Mesenchymal stem cell (in vitro differentiated cells and primary cell): ENCODE measurements at regions not wholly inside any gene's neighbourhood (a gene's known extent, or its start where the extent isn't known, plus 50 kb on each side); places are given as distances from the start of the nearest gene placed in this dataset.

Source experiments
- DNase-seq: peaks from one replicate; pipeline ENCODE4 v3.0.0-alpha.2; 2013
- H2AFZ ChIP-seq: one replicate; pipeline ENCODE4 v1.6.1; 2013; ENCODE audit warnings: low read depth, mild to moderate bottlenecking, control low read depth, inconsistent platforms, low read length, moderate library complexity
- H2AK5ac ChIP-seq: 2 replicates; pipeline ENCODE4 v1.6.1; 2013; ENCODE audit warnings: low read length, moderate library complexity, mild to moderate bottlenecking, inconsistent platforms; ENCODE audit not compliant: severe bottlenecking
- H2BK120ac ChIP-seq: one replicate; pipeline ENCODE4 v1.6.1; 2013; ENCODE audit warnings: low read depth, mild to moderate bottlenecking, inconsistent platforms, low read length, moderate library complexity
- H2BK12ac ChIP-seq, 2 experiments: one replicate each; pipeline ENCODE4 v1.6.1; 2013; ENCODE audit warnings: inconsistent platforms in 2 of 2, low read length in 2 of 2, mild to moderate bottlenecking in 2 of 2, moderate library complexity in 2 of 2, control low read depth in 1 of 2
- H2BK15ac ChIP-seq: one replicate; pipeline ENCODE4 v1.6.1; 2013; ENCODE audit warnings: mild to moderate bottlenecking, low read depth, inconsistent platforms; ENCODE audit not compliant: poor library complexity, severe bottlenecking
- H2BK5ac ChIP-seq: 2 replicates; pipeline ENCODE4 v1.6.1; 2013; ENCODE audit warnings: low read depth, mild to moderate bottlenecking, low read length, control low read depth, inconsistent platforms; ENCODE audit not compliant: poor library complexity, severe bottlenecking
- H3K14ac ChIP-seq, 2 experiments: one replicate each; pipeline ENCODE4 v1.6.1; 2013; ENCODE audit warnings: inconsistent platforms in 2 of 2, low read length in 2 of 2, control low read depth in 1 of 2, mild to moderate bottlenecking in 1 of 2, moderate library complexity in 1 of 2
- H3K18ac ChIP-seq, 2 experiments: one replicate each; pipeline ENCODE4 v1.6.1; 2013; ENCODE audit warnings: inconsistent platforms in 2 of 2, low read length in 2 of 2, control low read depth in 1 of 2, low read depth in 1 of 2, mild to moderate bottlenecking in 1 of 2
- H3K23ac ChIP-seq, 2 experiments: one replicate each; pipeline ENCODE4 v1.6.1; 2013; ENCODE audit warnings: inconsistent platforms in 2 of 2, low read length in 2 of 2, mild to moderate bottlenecking in 2 of 2, moderate library complexity in 2 of 2, control low read depth in 1 of 2
- H3K27ac ChIP-seq: 2 replicates; pipeline ENCODE4 v1.5.1; 2013; ENCODE audit warnings: mild to moderate bottlenecking, moderate library complexity, low read length, control low read depth, inconsistent platforms; ENCODE audit not compliant: poor library complexity, severe bottlenecking
- H3K27me3 ChIP-seq, 2 experiments: 2 replicates each; pipeline versions ENCODE4 v1.6.1 to v1.7.0; 2013; ENCODE audit warnings: low read length in 2 of 2, mild to moderate bottlenecking in 2 of 2, moderate library complexity in 2 of 2, control low read depth in 1 of 2, inconsistent platforms in 1 of 2; ENCODE audit not compliant: control insufficient read depth in 1 of 2, insufficient read depth in 1 of 2
- H3K36me3 ChIP-seq, 2 experiments: 2 replicates each; pipeline versions ENCODE4 v1.6.1 to v1.7.0; 2013; ENCODE audit warnings: low read length in 2 of 2, control low read depth in 1 of 2, inconsistent platforms in 1 of 2, low read depth in 1 of 2, mild to moderate bottlenecking in 1 of 2; ENCODE audit not compliant: insufficient read depth in 2 of 2, control insufficient read depth in 1 of 2
- H3K4ac ChIP-seq, 2 experiments: one replicate each; pipeline ENCODE4 v1.6.1; 2013; ENCODE audit warnings: inconsistent platforms in 2 of 2, low read length in 2 of 2, mild to moderate bottlenecking in 2 of 2, moderate library complexity in 2 of 2, control low read depth in 1 of 2, low read depth in 1 of 2
- H3K4me1 ChIP-seq: 2 replicates; pipeline ENCODE4 v1.6.1; 2013; ENCODE audit warnings: low read depth, low read length, control low read depth; ENCODE audit not compliant: control insufficient read depth, insufficient read depth
- H3K4me2 ChIP-seq: 2 replicates; pipeline ENCODE4 v1.6.1; 2013; ENCODE audit warnings: low read length, mild to moderate bottlenecking, inconsistent platforms; ENCODE audit not compliant: poor library complexity, severe bottlenecking
- H3K4me3 ChIP-seq, 2 experiments: 2 replicates each; pipeline versions ENCODE4 v1.5.1 to v1.7.0; 2013; ENCODE audit warnings: low read length in 2 of 2, mild to moderate bottlenecking in 2 of 2, control low read depth in 1 of 2, low read depth in 1 of 2; ENCODE audit not compliant: insufficient read depth in 1 of 2
- H3K79me1 ChIP-seq: replicated peaks from 2 replicates; pipeline ENCODE4 v1.6.1; 2013; ENCODE audit warnings: mild to moderate bottlenecking, control low read depth, low read length, inconsistent platforms; ENCODE audit not compliant: poor library complexity, severe bottlenecking
- H3K9ac ChIP-seq: 2 replicates; pipeline ENCODE4 v1.7.0; 2013; ENCODE audit warnings: mild to moderate bottlenecking, low read length, moderate library complexity
- H3K9me3 ChIP-seq: 2 replicates; pipeline ENCODE4 v1.7.0; 2013; ENCODE audit warnings: mild to moderate bottlenecking, low read length; ENCODE audit not compliant: control insufficient read depth
- H4K8ac ChIP-seq: one replicate; pipeline ENCODE4 v1.6.1; 2013; ENCODE audit warnings: inconsistent platforms, mild to moderate bottlenecking, low read length, moderate library complexity
- H4K91ac ChIP-seq: one replicate; pipeline ENCODE4 v1.6.1; 2013; ENCODE audit warnings: mild to moderate bottlenecking, low read length, inconsistent platforms
- WGBS: methylation state at CpG from one replicate; pipeline ENCODE4 v1.1.7; 2013; ENCODE audit warnings: mixed read lengths; 5-methylcytosine and 5-hydroxymethylcytosine counted together

- Histone ChIP-seq H3K27ac (no peak overlapping the region), H2AK5ac (no peak overlapping the region), H2BK120ac (no peak overlapping the region), H3K27me3 (no peaks in the 10 kb centered on the region), H3K79me1 (no peaks in the 10 kb centered on the region), H3K18ac (no peak overlapping the region), H3K14ac (no peak overlapping the region), H3K36me3 (no peaks in the 10 kb centered on the region), H3K23ac (no peak overlapping the region), H3K9me3 (no peaks in the 10 kb centered on the region), H3K4me1 (no peaks in the 10 kb centered on the region), H4K8ac (no peak overlapping the region), H2BK12ac (no peak overlapping the region), H3K4me3 (no peak overlapping the region), H3K4me2 (no peak overlapping the region), H3K4ac (no peak overlapping the region), H2BK5ac (no peak overlapping the region), H3K9ac (no peak overlapping the region), H2AFZ (no peak overlapping the region), H4K91ac (no peak overlapping the region), H2BK15ac (no peak overlapping the region)
- WGBS = no CpG with 5 or more reads among the region's 2 CpGs
- no peak for DNase-seq
Measured at GRCh38 chr14:78018283-78018682, 151.9 kb upstream of the NRXN3 start.

DNA sequence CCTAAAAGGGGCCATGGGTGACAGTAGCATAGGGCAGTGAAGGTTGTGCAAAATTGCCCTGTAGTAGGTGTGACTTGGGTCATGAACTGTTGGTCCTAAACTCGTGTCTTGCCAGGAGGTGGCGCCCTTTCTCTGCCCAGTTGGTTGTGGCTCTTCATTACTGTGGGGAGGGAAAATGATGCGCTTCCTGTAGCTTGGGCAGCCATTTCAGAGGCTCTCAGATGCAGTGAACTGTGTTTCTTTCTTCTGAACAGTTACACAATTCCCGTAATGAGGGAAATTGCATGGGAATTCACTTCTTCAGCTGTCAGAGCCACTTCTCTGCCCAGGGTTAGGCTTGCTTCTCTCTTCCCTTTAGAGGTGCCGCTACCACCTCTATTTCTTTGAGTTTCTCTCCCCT is 148.1 kb upstream of the NRXN3 start:
- H3K36me3 ChIP-seq = no peaks in the 10 kb centered on the region
- H2AFZ ChIP-seq = no peak overlapping the region
- H3K79me1 ChIP-seq = no peaks in the 10 kb centered on the region
- H4K8ac ChIP-seq = no peak overlapping the region
- H3K23ac ChIP-seq = no peak overlapping the region
- no peaks in the 10 kb centered on the region for H3K4me1 ChIP-seq
- no peak overlapping the region for H3K27ac ChIP-seq
- DNase-seq = no peak
- H3K18ac ChIP-seq = no peak overlapping the region
- H3K4me3 ChIP-seq = no peak overlapping the region
- peaks cover 0 to 3% of the 10 kb centered on the region in 2 experiments for H3K27me3 ChIP-seq
- H2AK5ac ChIP-seq = no peak overlapping the region
- H2BK12ac ChIP-seq = no peak overlapping the region
- H3K4ac ChIP-seq = no peak overlapping the region
- no peak overlapping the region for H3K9ac ChIP-seq
- H3K4me2 ChIP-seq = no peak overlapping the region
- H2BK15ac ChIP-seq = no peak overlapping the region
- 33% methylated on average over 4 of the region's 5 CpGs for WGBS
- H2BK120ac ChIP-seq = no peak overlapping the region
- no peaks in the 10 kb centered on the region for H3K9me3 ChIP-seq
- no peak overlapping the region for H3K14ac ChIP-seq
- no peak overlapping the region for H2BK5ac ChIP-seq
- H4K91ac ChIP-seq = no peak overlapping the region

DNA sequence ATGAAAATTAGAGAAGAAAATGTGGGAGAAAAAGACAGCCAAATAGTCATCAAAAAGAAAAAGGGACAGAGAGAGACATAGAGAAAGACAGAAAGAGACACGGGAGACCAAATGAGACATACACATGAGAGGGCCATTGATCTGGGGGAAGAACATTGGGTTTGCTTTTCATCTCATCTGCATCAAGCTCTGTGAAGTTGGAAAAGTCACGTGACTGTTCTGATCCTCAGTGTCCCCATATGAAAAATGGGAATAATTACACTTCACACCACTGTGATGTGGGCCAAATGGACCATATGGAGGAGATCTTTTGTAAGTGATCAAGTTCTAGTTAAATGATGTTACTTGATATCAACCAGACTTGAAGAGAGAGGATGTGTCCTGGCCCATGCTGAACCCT is 147.1 kb upstream of the NRXN3 start:
- Histone ChIP-seq H3K9me3 (no peaks in the 10 kb centered on the region), H3K79me1 (no peaks in the 10 kb centered on the region), H3K23ac (no peak overlapping the region), H3K4ac (no peak overlapping the region), H4K8ac (no peak overlapping the region), H2BK12ac (no peak overlapping the region), H3K4me3 (no peak overlapping the region), H3K36me3 (no peaks in the 10 kb centered on the region), H3K14ac (no peak overlapping the region), H2BK15ac (no peak overlapping the region), H3K4me2 (no peak overlapping the region), H3K9ac (no peak overlapping the region), H3K18ac (no peak overlapping the region), H2AFZ (no peak overlapping the region), H3K27me3 (peaks cover 0 to 3% of the 10 kb centered on the region in 2 experiments), H4K91ac (no peak overlapping the region), H2BK120ac (no peak overlapping the region), H3K4me1 (no peaks in the 10 kb centered on the region), H2AK5ac (no peak overlapping the region), H2BK5ac (no peak overlapping the region), H3K27ac (no peak overlapping the region)
- WGBS = 48% methylated on average over 2 of the region's 2 CpGs
- DNase-seq = no peak

- Histone ChIP-seq H4K91ac (no peak overlapping the region), H2BK5ac (no peak overlapping the region), H3K18ac (no peak overlapping the region), H3K27ac (no peak overlapping the region), H3K27me3 (peaks cover 0 to 30% of the 10 kb centered on the region in 2 experiments), H2AFZ (no peak overlapping the region), H3K4me1 (no peaks in the 10 kb centered on the region), H3K23ac (no peak overlapping the region), H2BK12ac (no peak overlapping the region), H2BK120ac (no peak overlapping the region), H3K9ac (no peak overlapping the region), H3K4me2 (no peak overlapping the region), H2AK5ac (no peak overlapping the region), H3K4ac (no peak overlapping the region), H3K9me3 (no peaks in the 10 kb centered on the region), H3K4me3 (no peak overlapping the region), H4K8ac (no peak overlapping the region), H3K14ac (no peak overlapping the region), H3K36me3 (no peaks in the 10 kb centered on the region), H3K79me1 (no peaks in the 10 kb centered on the region), H2BK15ac (no peak overlapping the region)
- no peak for DNase-seq
- WGBS = no CpG with 5 or more reads among the region's 1 CpG
Measured at GRCh38 chr14:78028471-78028870, 141.7 kb upstream of the NRXN3 start.
